HEK293 (cell line): ENCODE measurements at regions not wholly inside any gene's neighbourhood (a gene's known extent, or its start where the extent isn't known, plus 50 kb on each side); places are given as distances from the start of the nearest gene placed in this dataset.

Experiments used
- CTCF ChIA-PET: fragments of 350-600 bp; formaldehyde crosslinking; extraction: SDS; loops from one replicate; lab custom pipeline; 2021; ENCODE audit warnings: antibody characterized with exemption; lab: Yijun Ruan, JAX
- POLR2A ChIA-PET: fragments of 300-600 bp; formaldehyde crosslinking; extraction: SDS; loops from one replicate; lab custom pipeline; 2020; ENCODE audit warnings: antibody characterized with exemption, inconsistent platforms; lab: Yijun Ruan, JAX
- H3K27ac ChIP-seq: fragments of 200-500 bp; sonication (Bioruptor generic); 2 replicates; pipeline ENCODE4 v1.5.1; 2014; ENCODE audit warnings: low read depth, low read length, control low read depth, inconsistent platforms; ENCODE audit errors: extremely low read depth
- H3K36me3 ChIP-seq, 2 experiments: fragments of 200-500 bp in 1 of 2; sonication (Bioruptor generic) in 1 of 2; 1 replicate in 1 of 2; 2 replicates in 1 of 2; pipeline ENCODE4 v1.5.1; 2014 to 2017; ENCODE audit warnings: inconsistent platforms in 2 of 2, low read length in 2 of 2; ENCODE audit not compliant: control insufficient read depth in 2 of 2, insufficient read depth in 1 of 2
- H3K4me1 ChIP-seq: fragments of 200-500 bp; sonication (Bioruptor generic); 2 replicates; pipeline ENCODE4 v1.5.1; 2014; ENCODE audit warnings: mild to moderate bottlenecking, low read length, inconsistent platforms; ENCODE audit not compliant: control insufficient read depth, insufficient read depth
- H3K4me3 ChIP-seq: 2 replicates; pipeline ENCODE4 v1.5.1; 2011; ENCODE audit warnings: low read depth, mild to moderate bottlenecking, control low read depth, low read length, moderate library complexity
- H3K9me3 ChIP-seq: fragments of 200-500 bp; sonication (Bioruptor generic); 2 replicates; pipeline ENCODE4 v1.5.1; 2014; ENCODE audit warnings: low read depth, low read length, inconsistent platforms; ENCODE audit not compliant: control insufficient read depth, insufficient read depth
- GLI4 ChIP-seq: fragments of 450-650 bp; formaldehyde crosslinking; IDR thresholded peaks from 2 replicates; pipeline ENCODE4 v1.5.1; 2016; ENCODE audit warnings: missing biosample characterization, missing genetic modification characterization
- HOXD13 ChIP-seq: sonication (generic); formaldehyde crosslinking; IDR thresholded peaks from 2 replicates; pipeline ENCODE4 v1.8.0; 2022; ENCODE audit warnings: missing genetic modification reagents, borderline replicate concordance
- IKZF3 ChIP-seq: fragments of 450-650 bp; IDR thresholded peaks from 2 replicates; pipeline ENCODE4 v1.5.0; 2018; ENCODE audit warnings: missing biosample characterization, mild to moderate bottlenecking, missing genetic modification characterization, moderate library complexity
- INSM2 ChIP-seq: fragments of 450-650 bp; formaldehyde crosslinking; IDR thresholded peaks from 2 replicates; pipeline ENCODE4 v1.5.1; 2016; ENCODE audit warnings: missing biosample characterization, missing genetic modification characterization
- KLF7 ChIP-seq: fragments of 450-650 bp; formaldehyde crosslinking; IDR thresholded peaks from 2 replicates; pipeline ENCODE4 v1.5.1; 2016; ENCODE audit warnings: missing biosample characterization, missing genetic modification characterization, borderline replicate concordance
- OSR2 ChIP-seq: fragments of 450-650 bp; formaldehyde crosslinking; IDR thresholded peaks from 2 replicates; pipeline ENCODE4 v1.5.1; 2016; ENCODE audit warnings: missing biosample characterization, missing genetic modification characterization
- RBAK ChIP-seq: fragments of 450-650 bp; formaldehyde crosslinking; IDR thresholded peaks from 2 replicates; pipeline ENCODE4 v1.5.1; 2016; ENCODE audit warnings: missing biosample characterization, missing genetic modification characterization
- SP2 ChIP-seq: fragments of 450-650 bp; formaldehyde crosslinking; IDR thresholded peaks from 2 replicates; pipeline ENCODE4 v1.5.1; 2016; ENCODE audit warnings: missing biosample characterization, missing genetic modification characterization
- SP7 ChIP-seq: fragments of 450-650 bp; formaldehyde crosslinking; IDR thresholded peaks from 2 replicates; pipeline ENCODE4 v1.5.1; 2016; ENCODE audit warnings: missing biosample characterization, missing genetic modification characterization
- ZBTB17 ChIP-seq: fragments of 450-650 bp; formaldehyde crosslinking; IDR thresholded peaks from 2 replicates; pipeline ENCODE4 v1.5.1; 2016; ENCODE audit warnings: missing biosample characterization, missing genetic modification characterization
- ZBTB20 ChIP-seq: fragments of 450-650 bp; formaldehyde crosslinking; IDR thresholded peaks from 2 replicates; pipeline ENCODE4 v1.5.1; 2016; ENCODE audit warnings: missing biosample characterization, missing genetic modification characterization
- ZEB2 ChIP-seq: fragments of 450-650 bp; formaldehyde crosslinking; IDR thresholded peaks from 2 replicates; pipeline ENCODE4 v1.5.1; 2016; ENCODE audit warnings: missing biosample characterization, missing genetic modification characterization
- ZFP69B ChIP-seq: fragments of 450-650 bp; formaldehyde crosslinking; IDR thresholded peaks from 2 replicates; pipeline ENCODE4 v1.5.1; 2016; ENCODE audit warnings: missing biosample characterization, missing genetic modification characterization
- ZNF146 ChIP-seq: fragments of 450-650 bp; formaldehyde crosslinking; IDR thresholded peaks from 2 replicates; pipeline ENCODE4 v1.5.1; 2016; ENCODE audit warnings: missing biosample characterization, missing genetic modification characterization
- ZNF148 ChIP-seq: fragments of 450-650 bp; formaldehyde crosslinking; IDR thresholded peaks from 2 replicates; pipeline ENCODE4 v1.5.0; 2017; ENCODE audit warnings: missing biosample characterization, missing genetic modification characterization, borderline replicate concordance
- ZNF280D ChIP-seq: fragments of 450-650 bp; formaldehyde crosslinking; IDR thresholded peaks from 2 replicates; pipeline ENCODE4 v1.5.1; 2016; ENCODE audit warnings: missing biosample characterization, missing genetic modification characterization
- ZNF302 ChIP-seq: fragments of 450-650 bp; formaldehyde crosslinking; IDR thresholded peaks from 2 replicates; pipeline ENCODE4 v1.5.1; 2016; ENCODE audit warnings: missing biosample characterization, missing genetic modification characterization, low read depth
- ZNF37A ChIP-seq: fragments of 450-650 bp; IDR thresholded peaks from 2 replicates; pipeline ENCODE4 v1.5.1; 2018; ENCODE audit warnings: missing biosample characterization, missing genetic modification characterization
- ZNF394 ChIP-seq: fragments of 450-650 bp; formaldehyde crosslinking; IDR thresholded peaks from 2 replicates; pipeline ENCODE4 v1.5.1; 2016; ENCODE audit warnings: missing biosample characterization, missing genetic modification characterization, mild to moderate bottlenecking, moderate library complexity, borderline replicate concordance
- ZNF426 ChIP-seq: fragments of 450-650 bp; formaldehyde crosslinking; IDR thresholded peaks from 2 replicates; pipeline ENCODE4 v1.5.1; 2017; ENCODE audit warnings: missing biosample characterization, missing genetic modification characterization, mild to moderate bottlenecking, inconsistent platforms, moderate library complexity
- ZNF610 ChIP-seq: fragments of 450-650 bp; formaldehyde crosslinking; IDR thresholded peaks from 2 replicates; pipeline ENCODE4 v1.5.1; 2016; ENCODE audit warnings: missing biosample characterization, missing genetic modification characterization, borderline replicate concordance
- ZNF660 ChIP-seq: fragments of 450-650 bp; IDR thresholded peaks from 2 replicates; pipeline ENCODE4 v1.5.1; 2018; ENCODE audit warnings: missing biosample characterization, mild to moderate bottlenecking, missing genetic modification characterization
- ZNF664 ChIP-seq: fragments of 450-650 bp; formaldehyde crosslinking; IDR thresholded peaks from 2 replicates; pipeline ENCODE4 v1.5.1; 2016; ENCODE audit warnings: missing biosample characterization, missing genetic modification characterization
- ZSCAN30 ChIP-seq: fragments of 450-650 bp; IDR thresholded peaks from 2 replicates; pipeline ENCODE4 v1.5.1; 2018; ENCODE audit warnings: missing biosample characterization, mild to moderate bottlenecking, missing genetic modification characterization, moderate library complexity
- ZXDB ChIP-seq: fragments of 450-650 bp; formaldehyde crosslinking; IDR thresholded peaks from 2 replicates; pipeline ENCODE4 v1.5.1; 2016; ENCODE audit warnings: missing biosample characterization, missing genetic modification characterization

GRCh38 chr6:137759624-137760023 is 107.4 kb upstream of the TNFAIP3 start:
- Histone ChIP-seq H3K4me1 (no peaks in the 10 kb centered on the region), H3K27ac (no peak overlapping the region), H3K9me3 (no peaks in the 10 kb centered on the region), H3K36me3 (no peaks in the 10 kb centered on the region), H3K4me3 (no peak overlapping the region)
- ChIA-PET CTCF (interaction anchor here (1.1 kb wide), 1 partner anchor 40 kb away, joined by 5 read pairs; no protein-coding TSS in a partner anchor), POLR2A (no interaction called here)
- TF ChIP-seq INSM2 (no peak), HOXD13 (CRISPR knock-in tag) (no peak), ZNF37A (tag by site-specific recombination) (no peak), ZNF146 (tag by site-specific recombination) (no peak), ZNF664 (tag by site-specific recombination) (no peak), ZBTB20 (tag by site-specific recombination) (no peak), ZNF394 (tag by site-specific recombination) (no peak), ZEB2 (no peak), ZBTB17 (tag by site-specific recombination) (no peak), ZNF302 (tag by site-specific recombination) (no peak), ZSCAN30 (tag by site-specific recombination) (no peak), ZXDB (no peak), RBAK (tag by site-specific recombination) (no peak), SP7 (tag by site-specific recombination) (no peak), KLF7 (tag by site-specific recombination) (no peak), ZNF148 (tag by site-specific recombination) (no peak), ZFP69B (no peak), ZNF610 (tag by site-specific recombination) (no peak), IKZF3 (tag by site-specific recombination) (no peak), GLI4 (no peak)

GRCh38 chr6:137761072-137761471 is 106.0 kb upstream of the TNFAIP3 start:
- H3K9me3 ChIP-seq: no peaks in the 10 kb centered on the region
- H3K27ac ChIP-seq: no peak overlapping the region
- no peaks in the 10 kb centered on the region for H3K36me3 ChIP-seq
- H3K4me1 ChIP-seq: no peaks in the 10 kb centered on the region
- H3K4me3 ChIP-seq: no peak overlapping the region
- ChIA-PET CTCF (interaction anchor here (1.1 to 1.5 kb wide), 2 partner anchors 34 to 53 kb away, joined by 3 read pairs; no protein-coding TSS in a partner anchor), POLR2A (no interaction called here)
- TF ChIP-seq OSR2 (tag by site-specific recombination): no peak

- no peaks in the 10 kb centered on the region for H3K36me3 ChIP-seq
- H3K4me3 ChIP-seq: no peak overlapping the region
- POLR2A ChIA-PET: interaction anchor here (0.5 kb wide), 1 partner anchor 88 kb away, joined by 3 read pairs; no protein-coding TSS in a partner anchor
- CTCF ChIA-PET: interaction anchor here (1.1 to 1.5 kb wide), 2 partner anchors 33 to 53 kb away, joined by 3 read pairs; no protein-coding TSS in a partner anchor
- no peaks in the 10 kb centered on the region for H3K4me1 ChIP-seq
- no peak overlapping the region for H3K27ac ChIP-seq
- H3K9me3 ChIP-seq: no peaks in the 10 kb centered on the region
- TF ChIP-seq ZNF426 (tag by site-specific recombination) (no peak), ZNF660 (tag by site-specific recombination) (no peak), ZNF280D (tag by site-specific recombination) (no peak), SP2 (tag by site-specific recombination) (no peak), ZFP69B (no peak)
Observed at GRCh38 chr6:137761487-137761886, 105.6 kb upstream of the TNFAIP3 start.
